Fibroblast of pulmonary artery (primary cell): ENCODE measurements at regions not wholly inside any gene's neighbourhood (a gene's known extent, or its start where the extent isn't known, plus 50 kb on each side); places are given as distances from the start of the nearest gene placed in this dataset.
"Not testable (repeated sequence)": the region's sequence is repeated elsewhere in the genome, so short reads cannot be mapped to it uniquely, and the experiment has no call there.

Experiments used
- DNase-seq: peaks from one replicate; pipeline ENCODE4 v3.0.0-alpha.2; 2010; ENCODE audit warnings: low read depth
- H3K4me3 ChIP-seq: replicated peaks from 2 replicates; pipeline ENCODE4 v1.5.1; 2011; ENCODE audit warnings: low read depth, mild to moderate bottlenecking, control low read depth, low read length, moderate library complexity
- CTCF ChIP-seq: IDR thresholded peaks from 2 replicates; pipeline ENCODE4 v1.5.1; 2011; ENCODE audit warnings: mild to moderate bottlenecking, control low read depth, low read length, inconsistent platforms; ENCODE audit errors: missing control alignments

GRCh38 chr6:74602206-74602605, 603.6 kb downstream of the COL12A1 start:
- DNase-seq = no peak

GRCh38 chr6:74598462-74599393, 607.1 kb downstream of the COL12A1 start:
- TF ChIP-seq CTCF = no peak
- H3K4me3 ChIP-seq = no peak overlapping the region
- no peak for DNase-seq

More at GRCh38 chr6:74602206-74602605, 603.6 kb downstream of the COL12A1 start:
- H3K4me3 ChIP-seq = no peak overlapping the region
- no peak for TF ChIP-seq CTCF

- H3K4me3 ChIP-seq = no peak overlapping the region
- TF ChIP-seq CTCF = no peak
- DNase-seq = no peak
Measured at GRCh38 chr6:74597840-74598239, 608.0 kb downstream of the COL12A1 start.

GRCh38 chr6:74597266-74597665, 608.6 kb downstream of the COL12A1 start:
- peak; percentile 69 for DNase-seq
- no peak overlapping the region for H3K4me3 ChIP-seq
- TF ChIP-seq CTCF = no peak

GRCh38 chr6:74596588-74596987, 609.3 kb downstream of the COL12A1 start:
- no peak for DNase-seq
- TF ChIP-seq CTCF = no peak
- H3K4me3 ChIP-seq = no peak overlapping the region

- not testable (repeated sequence) for DNase-seq, H3K4me3 ChIP-seq
Measured at GRCh38 chr6:74594350-74594749, 611.5 kb downstream of the COL12A1 start.

GRCh38 chr6:74588094-74588832, 617.6 kb downstream of the COL12A1 start:
- TF ChIP-seq CTCF = no peak
- no peak for DNase-seq
- no peak overlapping the region for H3K4me3 ChIP-seq
